ENCODE measurements at regions not wholly inside any gene's neighbourhood (a gene's known extent, or its start where the extent isn't known, plus 50 kb on each side); places are given as distances from the start of the nearest gene placed in this dataset.

DNA sequence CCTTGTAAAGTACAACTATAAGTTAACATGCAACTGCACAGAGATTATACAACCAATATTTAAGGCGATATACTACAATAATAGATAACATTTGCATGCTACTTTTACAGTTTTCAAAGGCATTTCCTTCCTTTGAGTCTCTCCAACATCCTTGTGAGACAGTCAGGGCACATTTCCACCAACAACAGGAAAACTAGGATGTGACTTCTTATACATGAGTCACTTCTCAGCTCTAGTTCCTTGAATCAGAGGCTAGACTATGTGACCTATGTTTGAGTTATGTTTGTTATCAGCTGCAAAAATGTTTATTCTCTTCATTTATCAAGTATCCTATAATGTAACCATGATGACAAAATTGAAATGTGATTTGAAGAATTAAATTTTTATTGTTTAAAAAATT lies 51.7 kb upstream of the TFAP2D start:
- no peaks in the 10 kb centered on the region for H3K4me1 ChIP-seq (ENCODE audit: control insufficient read depth in 1 of 2, insufficient read depth in 2 of 2, low read length in 2 of 2)
- no peak overlapping the region for H2AFZ ChIP-seq (ENCODE audit: insufficient read depth, low read depth, low read length, poor library complexity, severe bottlenecking)
- no peaks in the 10 kb centered on the region for H3K79me2 ChIP-seq (ENCODE audit: insufficient read depth, low read length)
- intact Hi-C loops (cut with micrococcal nuclease): no loop called here
- TF ChIP-seq, protein P1, sequence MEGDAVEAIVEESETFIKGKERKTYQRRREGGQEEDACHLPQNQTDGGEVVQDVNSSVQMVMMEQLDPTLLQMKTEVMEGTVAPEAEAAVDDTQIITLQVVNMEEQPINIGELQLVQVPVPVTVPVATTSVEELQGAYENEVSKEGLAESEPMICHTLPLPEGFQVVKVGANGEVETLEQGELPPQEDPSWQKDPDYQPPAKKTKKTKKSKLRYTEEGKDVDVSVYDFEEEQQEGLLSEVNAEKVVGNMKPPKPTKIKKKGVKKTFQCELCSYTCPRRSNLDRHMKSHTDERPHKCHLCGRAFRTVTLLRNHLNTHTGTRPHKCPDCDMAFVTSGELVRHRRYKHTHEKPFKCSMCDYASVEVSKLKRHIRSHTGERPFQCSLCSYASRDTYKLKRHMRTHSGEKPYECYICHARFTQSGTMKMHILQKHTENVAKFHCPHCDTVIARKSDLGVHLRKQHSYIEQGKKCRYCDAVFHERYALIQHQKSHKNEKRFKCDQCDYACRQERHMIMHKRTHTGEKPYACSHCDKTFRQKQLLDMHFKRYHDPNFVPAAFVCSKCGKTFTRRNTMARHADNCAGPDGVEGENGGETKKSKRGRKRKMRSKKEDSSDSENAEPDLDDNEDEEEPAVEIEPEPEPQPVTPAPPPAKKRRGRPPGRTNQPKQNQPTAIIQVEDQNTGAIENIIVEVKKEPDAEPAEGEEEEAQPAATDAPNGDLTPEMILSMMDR (IDR thresholded peaks at IDR 0.05): no peak
- H3K27ac ChIP-seq (ENCODE audit: low read depth in 1 of 2, low read length in 2 of 2): no peak overlapping the region
- no peaks in the 10 kb centered on the region for H3K4me1 Mint-ChIP-seq
- H3K9me3 Mint-ChIP-seq: no peaks in the 10 kb centered on the region
- H3K36me3 ChIP-seq (replicated peaks in 1 of 2; ENCODE audit: control insufficient read depth in 1 of 2, insufficient read depth in 2 of 2, low read length in 2 of 2): no peaks in the 10 kb centered on the region
- H3K27me3 ChIP-seq (ENCODE audit: control insufficient read depth in 2 of 2, insufficient read depth in 2 of 2, low read length in 2 of 2): no peaks in the 10 kb centered on the region
- H3K27ac Mint-ChIP-seq: no peak overlapping the region
- H3K9ac ChIP-seq (ENCODE audit: insufficient read depth, low read length, poor library complexity, severe bottlenecking): no peak overlapping the region
- no peak overlapping the region for H3K4me3 Mint-ChIP-seq
- no peak overlapping the region for H3K4me2 ChIP-seq (replicated peaks; ENCODE audit: extremely low read depth, low read length, poor library complexity, severe bottlenecking)
- no peaks in the 10 kb centered on the region for H4K20me1 ChIP-seq (ENCODE audit: insufficient read depth, low read length)
- H3K9me3 ChIP-seq (replicated peaks in 1 of 2; ENCODE audit: control insufficient read depth in 1 of 2, insufficient read depth in 1 of 2, low read length in 2 of 2): no peaks in the 10 kb centered on the region
- DNase-seq: no peak
- peaks cover 0 to 1% (median 0%) of the 10 kb centered on the region in 3 donors for H3K27me3 Mint-ChIP-seq (ENCODE audit: low read depth in 3 of 3)
- WGBS (ENCODE audit: insufficient coverage): 88% methylated on average over 1 of the region's 1 CpG
- no peaks in the 10 kb centered on the region for H3K36me3 Mint-ChIP-seq
- no peak overlapping the region for H3K4me3 ChIP-seq (replicated peaks in 1 of 3; ENCODE audit: low read depth in 2 of 3, low read length in 3 of 3)
